ENCODE measurements at regions not wholly inside any gene's neighbourhood (a gene's known extent, or its start where the extent isn't known, plus 50 kb on each side); places are given as distances from the start of the nearest gene placed in this dataset.
A peak's percentile ranks its signal among the peaks of the same experiment; 100 is the strongest.
"Not testable (repeated sequence)": the region's sequence is repeated elsewhere in the genome, so short reads cannot be mapped to it uniquely, and the experiment has no call there.

DNA sequence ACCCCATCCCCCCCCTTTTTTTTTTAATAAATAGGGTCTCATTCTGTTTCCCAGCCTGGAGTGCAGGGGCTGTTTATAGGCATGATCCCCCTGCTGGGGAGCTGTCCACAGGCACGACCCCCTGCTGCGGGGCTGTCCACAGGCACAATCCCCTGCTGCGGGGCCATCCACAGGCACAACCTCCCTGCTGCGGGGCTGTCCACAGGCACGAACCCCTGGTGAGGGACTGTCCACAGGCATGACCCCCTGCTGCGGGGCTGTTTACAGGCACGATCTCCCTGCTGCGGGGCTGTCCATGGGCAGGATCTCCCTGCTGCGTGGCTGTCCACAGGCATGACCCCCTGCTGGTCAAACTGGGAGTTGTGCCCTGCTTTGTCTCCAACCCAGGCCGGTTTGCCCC, 5290.1 kb upstream of the TPTE start:
- H3K9me2 ChIP-seq (replicated peaks; ENCODE audit: insufficient read depth, low read length); H3K36me3 ChIP-seq (replicated peaks; ENCODE audit: insufficient read depth, low read length); H3K9ac ChIP-seq (ENCODE audit: low read length); H3K27me3 ChIP-seq (replicated peaks; ENCODE audit: insufficient read depth, low read length); H3F3A ChIP-seq (ENCODE audit: insufficient read depth, low read length); H3K9me3 ChIP-seq (replicated peaks; ENCODE audit: insufficient read depth, low read length); H3K4me1 ChIP-seq (ENCODE audit: low read length); H3K27ac ChIP-seq (ENCODE audit: low read length); DNase-seq; H3K4me3 ChIP-seq (ENCODE audit: low read length); H4K20me1 ChIP-seq (ENCODE audit: insufficient read depth, low read length); H3K79me2 ChIP-seq (ENCODE audit: low read length); H3K4me2 ChIP-seq (ENCODE audit: low read depth, low read length); H2AFZ ChIP-seq (ENCODE audit: low read length): not testable (repeated sequence)

DNA sequence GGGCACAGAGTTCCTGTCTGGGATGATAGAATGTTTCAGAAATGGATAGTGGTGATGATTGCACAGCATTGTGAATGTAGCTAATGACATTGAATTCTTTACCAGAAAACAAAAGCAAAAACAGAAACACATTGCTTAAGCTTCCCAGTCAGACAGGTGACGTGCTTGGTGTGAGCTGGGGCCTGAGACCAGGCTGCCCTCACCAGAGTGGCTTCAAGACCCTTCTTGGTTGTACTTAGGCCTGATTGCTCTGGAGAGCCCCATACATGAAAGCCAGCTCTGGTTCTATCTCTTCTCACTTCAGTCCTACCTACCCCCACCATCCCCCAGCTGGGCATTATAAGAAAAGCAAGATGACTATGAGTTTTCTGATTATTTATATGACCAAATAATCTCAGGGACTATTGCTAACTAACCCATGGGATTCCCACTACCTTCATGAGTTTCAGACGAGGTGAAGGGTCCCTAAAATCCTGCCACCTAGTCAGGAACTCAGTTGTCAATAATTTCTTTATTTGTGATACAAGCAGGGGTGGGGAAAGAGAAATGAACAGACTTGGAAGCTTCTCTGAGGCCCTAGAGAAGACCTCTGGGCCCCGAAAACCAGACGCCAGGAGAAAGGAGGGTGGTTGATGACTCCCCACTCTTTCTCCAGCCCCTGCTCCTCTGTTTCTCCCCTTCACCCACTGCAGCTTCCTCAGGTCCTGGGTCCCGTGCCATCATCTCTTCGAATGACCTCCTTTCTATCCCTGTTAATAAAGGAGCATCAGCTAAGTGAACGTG, 5289.0 kb upstream of the TPTE start:
- H3K4me3 ChIP-seq (ENCODE audit: low read length); H3K27ac ChIP-seq (ENCODE audit: low read length); H3K9me3 ChIP-seq (replicated peaks; ENCODE audit: insufficient read depth, low read length); H3K27me3 ChIP-seq (replicated peaks; ENCODE audit: insufficient read depth, low read length); H3K4me2 ChIP-seq (ENCODE audit: low read depth, low read length); H3K36me3 ChIP-seq (replicated peaks; ENCODE audit: insufficient read depth, low read length); H3K79me2 ChIP-seq (ENCODE audit: low read length); H3K9ac ChIP-seq (ENCODE audit: low read length); DNase-seq; H2AFZ ChIP-seq (ENCODE audit: low read length); H3F3A ChIP-seq (ENCODE audit: insufficient read depth, low read length); H3K4me1 ChIP-seq (ENCODE audit: low read length); H4K20me1 ChIP-seq (ENCODE audit: insufficient read depth, low read length); H3K9me2 ChIP-seq (replicated peaks; ENCODE audit: insufficient read depth, low read length): not testable (repeated sequence)

DNA sequence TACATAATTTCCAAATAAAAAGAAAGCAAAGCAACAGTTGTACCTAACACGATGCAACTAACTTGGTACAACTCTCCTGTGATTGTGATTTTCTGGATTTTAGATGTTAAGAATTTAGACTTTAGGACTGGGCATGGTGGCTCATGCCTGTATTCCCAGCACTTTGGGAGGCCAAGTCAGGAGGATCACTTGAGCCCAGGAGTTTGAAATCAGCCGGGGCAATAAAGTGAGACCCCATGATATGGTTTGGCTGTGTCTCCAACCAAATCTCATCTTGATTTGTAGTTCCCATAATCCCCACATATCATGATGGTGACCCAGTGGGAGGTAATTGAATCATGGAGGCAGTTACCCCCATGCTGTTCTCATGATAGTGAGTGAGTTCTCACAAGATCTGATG, 5285.6 kb upstream of the TPTE start:
- H3K79me2 ChIP-seq (ENCODE audit: low read length); H3K4me2 ChIP-seq (ENCODE audit: low read depth, low read length); H3K9me3 ChIP-seq (replicated peaks; ENCODE audit: insufficient read depth, low read length): not testable (repeated sequence)

GRCh38 chr21:5236846-5237675, 5284.3 kb upstream of the TPTE start:
- H2AFZ ChIP-seq (ENCODE audit: low read length); H3K4me2 ChIP-seq (ENCODE audit: low read depth, low read length); H3K27me3 ChIP-seq (replicated peaks; ENCODE audit: insufficient read depth, low read length); DNase-seq; H3K27ac ChIP-seq (ENCODE audit: low read length); H3K4me3 ChIP-seq (ENCODE audit: low read length); H3K36me3 ChIP-seq (replicated peaks; ENCODE audit: insufficient read depth, low read length); H3K9me3 ChIP-seq (replicated peaks; ENCODE audit: insufficient read depth, low read length); H3K4me1 ChIP-seq (ENCODE audit: low read length); H3F3A ChIP-seq (ENCODE audit: insufficient read depth, low read length); H3K9ac ChIP-seq (ENCODE audit: low read length); H3K9me2 ChIP-seq (replicated peaks; ENCODE audit: insufficient read depth, low read length); H3K79me2 ChIP-seq (ENCODE audit: low read length); H4K20me1 ChIP-seq (ENCODE audit: insufficient read depth, low read length): not testable (repeated sequence)

More for the DNA sequence above, 5285.6 kb upstream of the TPTE start:
- not testable (repeated sequence) for H3K4me3 ChIP-seq (ENCODE audit: low read length); H3K27ac ChIP-seq (ENCODE audit: low read length); H3K9me2 ChIP-seq (replicated peaks; ENCODE audit: insufficient read depth, low read length); H4K20me1 ChIP-seq (ENCODE audit: insufficient read depth, low read length); H3K9ac ChIP-seq (ENCODE audit: low read length); H2AFZ ChIP-seq (ENCODE audit: low read length); H3K4me1 ChIP-seq (ENCODE audit: low read length); H3K27me3 ChIP-seq (replicated peaks; ENCODE audit: insufficient read depth, low read length); H3K36me3 ChIP-seq (replicated peaks; ENCODE audit: insufficient read depth, low read length); DNase-seq; H3F3A ChIP-seq (ENCODE audit: insufficient read depth, low read length)

GRCh38 chr21:5240521-5240920, 5280.9 kb upstream of the TPTE start:
- not testable (repeated sequence) for H3K9ac ChIP-seq (ENCODE audit: low read length); H2AFZ ChIP-seq (ENCODE audit: low read length); H3K36me3 ChIP-seq (replicated peaks; ENCODE audit: insufficient read depth, low read length); H3K27me3 ChIP-seq (replicated peaks; ENCODE audit: insufficient read depth, low read length); H3F3A ChIP-seq (ENCODE audit: insufficient read depth, low read length); H3K9me2 ChIP-seq (replicated peaks; ENCODE audit: insufficient read depth, low read length); H3K4me1 ChIP-seq (ENCODE audit: low read length); H3K79me2 ChIP-seq (ENCODE audit: low read length); H4K20me1 ChIP-seq (ENCODE audit: insufficient read depth, low read length); H3K4me3 ChIP-seq (ENCODE audit: low read length); H3K27ac ChIP-seq (ENCODE audit: low read length); H3K9me3 ChIP-seq (replicated peaks; ENCODE audit: insufficient read depth, low read length)
- DNase-seq, result peak; percentile 69
- H3K4me2 ChIP-seq (ENCODE audit: low read depth, low read length), result peak overlapping the region; percentile 10; the same call in 1 of the 2 replicates

DNA sequence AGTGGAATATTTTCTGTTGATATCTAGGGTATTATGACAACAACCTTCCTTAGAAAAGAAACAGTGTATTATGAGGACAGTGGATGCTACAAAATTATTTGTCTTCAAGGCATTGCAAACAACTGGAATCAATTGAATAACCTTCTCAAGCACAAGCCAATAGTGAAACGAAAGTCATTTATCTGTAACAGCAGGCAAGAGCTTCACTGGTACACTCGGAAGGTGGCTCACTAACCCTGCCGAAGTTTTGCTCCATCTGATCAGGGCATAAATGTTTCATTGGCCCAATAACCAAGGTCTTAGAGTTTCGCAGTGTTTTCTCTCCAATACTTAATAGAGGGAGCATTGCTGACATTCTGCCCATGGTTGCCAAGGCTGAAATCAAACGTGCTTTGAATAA, 5278.7 kb upstream of the TPTE start:
- not testable (repeated sequence) for H2AFZ ChIP-seq (ENCODE audit: low read length); H3K4me3 ChIP-seq (ENCODE audit: low read length); H3K36me3 ChIP-seq (replicated peaks; ENCODE audit: insufficient read depth, low read length); H3K4me1 ChIP-seq (ENCODE audit: low read length); H3K27ac ChIP-seq (ENCODE audit: low read length); H4K20me1 ChIP-seq (ENCODE audit: insufficient read depth, low read length); H3K79me2 ChIP-seq (ENCODE audit: low read length); H3K9me2 ChIP-seq (replicated peaks; ENCODE audit: insufficient read depth, low read length); H3K9me3 ChIP-seq (replicated peaks; ENCODE audit: insufficient read depth, low read length); DNase-seq; H3K27me3 ChIP-seq (replicated peaks; ENCODE audit: insufficient read depth, low read length); H3F3A ChIP-seq (ENCODE audit: insufficient read depth, low read length); H3K9ac ChIP-seq (ENCODE audit: low read length); H3K4me2 ChIP-seq (ENCODE audit: low read depth, low read length)

DNA sequence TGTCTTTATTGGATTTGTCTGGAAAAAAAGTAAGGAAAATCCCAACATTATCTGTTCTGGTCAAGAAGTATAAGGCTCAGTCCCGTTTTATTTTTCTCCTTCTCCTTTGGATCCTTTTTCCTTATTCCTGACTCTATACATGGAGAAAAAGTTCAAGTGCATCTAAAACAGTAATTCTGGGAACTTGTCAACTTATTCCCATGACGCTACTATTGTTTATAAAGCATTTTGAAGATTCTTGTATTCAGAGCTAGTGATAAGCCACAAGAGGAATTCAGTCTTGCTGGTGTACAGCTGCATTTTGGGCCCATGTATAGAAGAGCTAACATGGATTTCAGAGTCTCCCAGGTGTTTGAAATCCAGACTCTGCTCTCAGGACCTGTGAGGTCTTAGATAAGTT, 5278.1 kb upstream of the TPTE start:
- not testable (repeated sequence) for H3K27ac ChIP-seq (ENCODE audit: low read length); H2AFZ ChIP-seq (ENCODE audit: low read length); H3K27me3 ChIP-seq (replicated peaks; ENCODE audit: insufficient read depth, low read length); DNase-seq; H3K79me2 ChIP-seq (ENCODE audit: low read length); H3K4me1 ChIP-seq (ENCODE audit: low read length); H3K9ac ChIP-seq (ENCODE audit: low read length); H3K9me2 ChIP-seq (replicated peaks; ENCODE audit: insufficient read depth, low read length); H3K4me3 ChIP-seq (ENCODE audit: low read length); H3K36me3 ChIP-seq (replicated peaks; ENCODE audit: insufficient read depth, low read length); H4K20me1 ChIP-seq (ENCODE audit: insufficient read depth, low read length); H3K4me2 ChIP-seq (ENCODE audit: low read depth, low read length); H3K9me3 ChIP-seq (replicated peaks; ENCODE audit: insufficient read depth, low read length); H3F3A ChIP-seq (ENCODE audit: insufficient read depth, low read length)
